Osteocyte (in vitro differentiated cells): ENCODE measurements at regions not wholly inside any gene's neighbourhood (a gene's known extent, or its start where the extent isn't known, plus 50 kb on each side); places are given as distances from the start of the nearest gene placed in this dataset.

Experiments used
- DNase-seq: peaks from one replicate; pipeline ENCODE4 v3.0.0; 2021; ENCODE audit warnings: mixed read lengths; ENCODE audit not compliant: unreplicated experiment; ENCODE audit errors: extremely low spot score
- H3K27ac Mint-ChIP-seq: one replicate; pipeline ENCODE4 v1.8.0; 2021; ENCODE audit warnings: mild to moderate bottlenecking, mixed read lengths; ENCODE audit not compliant: unreplicated experiment
- H3K27me3 Mint-ChIP-seq: one replicate; pipeline ENCODE4 v1.8.0; 2021; ENCODE audit warnings: mixed read lengths; ENCODE audit not compliant: unreplicated experiment
- H3K36me3 Mint-ChIP-seq: one replicate; pipeline ENCODE4 v1.8.0; 2021; ENCODE audit warnings: mixed read lengths; ENCODE audit not compliant: unreplicated experiment
- H3K4me1 Mint-ChIP-seq: one replicate; pipeline ENCODE4 v1.8.0; 2021; ENCODE audit warnings: mixed read lengths; ENCODE audit not compliant: unreplicated experiment
- H3K4me3 Mint-ChIP-seq: one replicate; pipeline ENCODE4 v1.8.0; 2021; ENCODE audit warnings: mild to moderate bottlenecking, moderate library complexity, mixed read lengths; ENCODE audit not compliant: unreplicated experiment
- H3K9me3 Mint-ChIP-seq: one replicate; pipeline ENCODE4 v1.8.0; 2021; ENCODE audit warnings: mixed read lengths; ENCODE audit not compliant: unreplicated experiment
- TF ChIP-seq, protein P1 (sequence below): fragments of 200-600 bp; sonication (generic); IDR thresholded peaks from 2 replicates; pipeline ENCODE4 v1.5.0; 2021; ENCODE audit warnings: antibody characterized with exemption, mild to moderate bottlenecking, moderate library complexity

DNA sequence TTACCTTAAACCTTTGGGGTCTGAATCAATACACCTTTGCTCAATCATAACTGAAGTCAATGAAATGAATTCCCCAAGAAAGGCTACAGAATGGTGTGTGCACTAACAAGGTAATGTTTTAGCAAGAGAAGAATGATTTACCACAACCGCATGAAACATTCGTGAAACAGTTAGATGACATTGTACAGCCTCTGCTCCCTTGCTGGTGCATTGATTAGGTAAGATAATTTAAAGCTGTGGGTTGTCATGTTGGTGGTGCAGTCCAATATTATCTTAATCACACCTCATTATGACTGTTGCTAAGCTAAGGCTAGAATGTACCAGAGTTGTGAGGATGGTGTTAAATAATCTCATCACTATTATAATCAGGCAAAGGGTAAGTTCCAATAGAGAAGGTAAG, 1673.2 kb upstream of the PRR20A start:
- TF ChIP-seq, protein P1, sequence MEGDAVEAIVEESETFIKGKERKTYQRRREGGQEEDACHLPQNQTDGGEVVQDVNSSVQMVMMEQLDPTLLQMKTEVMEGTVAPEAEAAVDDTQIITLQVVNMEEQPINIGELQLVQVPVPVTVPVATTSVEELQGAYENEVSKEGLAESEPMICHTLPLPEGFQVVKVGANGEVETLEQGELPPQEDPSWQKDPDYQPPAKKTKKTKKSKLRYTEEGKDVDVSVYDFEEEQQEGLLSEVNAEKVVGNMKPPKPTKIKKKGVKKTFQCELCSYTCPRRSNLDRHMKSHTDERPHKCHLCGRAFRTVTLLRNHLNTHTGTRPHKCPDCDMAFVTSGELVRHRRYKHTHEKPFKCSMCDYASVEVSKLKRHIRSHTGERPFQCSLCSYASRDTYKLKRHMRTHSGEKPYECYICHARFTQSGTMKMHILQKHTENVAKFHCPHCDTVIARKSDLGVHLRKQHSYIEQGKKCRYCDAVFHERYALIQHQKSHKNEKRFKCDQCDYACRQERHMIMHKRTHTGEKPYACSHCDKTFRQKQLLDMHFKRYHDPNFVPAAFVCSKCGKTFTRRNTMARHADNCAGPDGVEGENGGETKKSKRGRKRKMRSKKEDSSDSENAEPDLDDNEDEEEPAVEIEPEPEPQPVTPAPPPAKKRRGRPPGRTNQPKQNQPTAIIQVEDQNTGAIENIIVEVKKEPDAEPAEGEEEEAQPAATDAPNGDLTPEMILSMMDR = no peak
- DNase-seq = no peak
- no peaks in the 10 kb centered on the region for H3K4me1 Mint-ChIP-seq
- no peaks in the 10 kb centered on the region for H3K9me3 Mint-ChIP-seq
- no peak overlapping the region for H3K4me3 Mint-ChIP-seq
- H3K36me3 Mint-ChIP-seq = no peaks in the 10 kb centered on the region
- no peak overlapping the region for H3K27ac Mint-ChIP-seq
- no peaks in the 10 kb centered on the region for H3K27me3 Mint-ChIP-seq

- Mint-ChIP-seq H3K9me3 (peaks cover 22% of the 10 kb centered on the region), H3K4me1 (no peaks in the 10 kb centered on the region), H3K27me3 (no peaks in the 10 kb centered on the region), H3K4me3 (no peak overlapping the region), H3K36me3 (no peaks in the 10 kb centered on the region), H3K27ac (no peak overlapping the region)
- TF ChIP-seq, protein P1 = no peak
- DNase-seq = no peak
These were observed 1657.0 kb upstream of the PRR20A start for GRCh38 chr13:55483626-55484158.

- H3K36me3 Mint-ChIP-seq = no peaks in the 10 kb centered on the region
- DNase-seq = no peak
- no peaks in the 10 kb centered on the region for H3K9me3 Mint-ChIP-seq
- TF ChIP-seq, protein P1 = no peak
- H3K27ac Mint-ChIP-seq = no peak overlapping the region
- H3K27me3 Mint-ChIP-seq = no peaks in the 10 kb centered on the region
- no peaks in the 10 kb centered on the region for H3K4me1 Mint-ChIP-seq
- no peak overlapping the region for H3K4me3 Mint-ChIP-seq
These were observed 1647.4 kb upstream of the PRR20A start for GRCh38 chr13:55493297-55493696.

DNA sequence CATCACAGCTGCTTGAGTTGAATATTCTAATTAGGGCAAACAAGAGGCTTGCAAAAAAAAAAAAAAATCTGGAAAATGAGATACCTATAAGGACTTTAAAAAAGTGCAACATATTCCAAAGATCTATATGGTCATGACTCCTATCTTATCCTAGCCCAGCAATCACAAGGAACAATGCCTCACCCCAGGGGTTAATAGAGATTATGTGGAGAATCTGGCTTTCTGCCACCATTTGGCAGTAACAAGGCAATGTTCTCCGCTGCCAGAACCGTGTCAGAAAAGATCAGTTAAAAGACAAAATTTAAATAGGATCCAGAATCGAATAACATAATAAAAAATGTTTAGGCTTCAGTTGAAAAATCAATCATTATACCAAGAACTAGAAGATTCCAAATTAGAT, 1643.2 kb upstream of the PRR20A start:
- H3K36me3 Mint-ChIP-seq = no peaks in the 10 kb centered on the region
- H3K4me1 Mint-ChIP-seq = peaks cover 6% of the 10 kb centered on the region
- H3K9me3 Mint-ChIP-seq = no peaks in the 10 kb centered on the region
- H3K27ac Mint-ChIP-seq = no peak overlapping the region
- no peak for DNase-seq
- TF ChIP-seq, protein P1 = no peak
- no peaks in the 10 kb centered on the region for H3K27me3 Mint-ChIP-seq
- H3K4me3 Mint-ChIP-seq = no peak overlapping the region

DNA sequence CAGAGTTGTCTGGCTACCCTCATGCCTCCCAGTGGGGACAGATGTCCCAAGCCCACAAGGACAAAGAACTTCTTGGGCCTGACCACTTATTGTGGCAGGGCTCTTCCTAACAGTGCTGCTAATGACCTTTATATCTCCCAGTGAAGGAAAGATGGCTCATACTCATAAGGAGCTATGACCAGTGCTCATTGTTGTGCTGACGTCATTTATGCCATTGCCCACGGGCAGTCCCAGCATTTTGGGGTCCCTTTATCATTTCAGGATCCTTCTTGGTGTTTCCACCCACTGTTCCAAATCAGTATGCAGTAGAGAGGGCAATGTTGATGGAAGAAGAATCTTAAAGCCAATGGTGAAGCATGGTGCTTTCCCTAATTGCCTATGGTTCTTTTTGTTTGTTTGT, 1640.0 kb upstream of the PRR20A start:
- DNase-seq = no peak
- Mint-ChIP-seq H3K36me3 (no peaks in the 10 kb centered on the region), H3K9me3 (peaks cover 16% of the 10 kb centered on the region), H3K4me3 (no peak overlapping the region), H3K27ac (no peak overlapping the region), H3K27me3 (no peaks in the 10 kb centered on the region), H3K4me1 (peaks cover 6% of the 10 kb centered on the region)
- TF ChIP-seq, protein P1 = no peak
